Mesendoderm (in vitro differentiated cells): ENCODE measurements at regions not wholly inside any gene's neighbourhood (a gene's known extent, or its start where the extent isn't known, plus 50 kb on each side); places are given as distances from the start of the nearest gene placed in this dataset.

Experiments
- DNase-seq: peaks from one replicate; pipeline ENCODE4 v3.0.0; 2013
- H2AK5ac ChIP-seq: 2 replicates; pipeline ENCODE4 v1.6.1; 2013; ENCODE audit warnings: low read length, inconsistent platforms
- H2BK120ac ChIP-seq: 2 replicates; pipeline ENCODE4 v1.6.1; 2013; ENCODE audit warnings: low read depth, mild to moderate bottlenecking, low read length, moderate library complexity, mixed read lengths
- H2BK15ac ChIP-seq: replicated peaks from 2 replicates; pipeline ENCODE4 v1.6.1; 2013; ENCODE audit warnings: low read depth, mild to moderate bottlenecking, moderate library complexity
- H2BK5ac ChIP-seq: 2 replicates; pipeline ENCODE4 v1.6.1; 2013; ENCODE audit warnings: low read length, inconsistent platforms
- H3K18ac ChIP-seq: 2 replicates; pipeline ENCODE4 v1.6.1; 2013; ENCODE audit warnings: mild to moderate bottlenecking, low read length, mixed read lengths
- H3K23ac ChIP-seq: one replicate; pipeline ENCODE4 v1.6.1; 2013; ENCODE audit warnings: low read length
- H3K27ac ChIP-seq: 2 replicates; pipeline ENCODE4 v1.5.1; 2013; ENCODE audit warnings: low read depth, mild to moderate bottlenecking, inconsistent platforms, low read length, moderate library complexity
- H3K27me3 ChIP-seq: 2 replicates; pipeline ENCODE4 v1.6.1; 2013; ENCODE audit warnings: low read length, control low read depth, mild to moderate bottlenecking, inconsistent platforms; ENCODE audit not compliant: insufficient read depth, poor library complexity
- H3K36me3 ChIP-seq: 2 replicates; pipeline ENCODE4 v1.6.1; 2013; ENCODE audit warnings: low read length, inconsistent platforms; ENCODE audit not compliant: control insufficient read depth, insufficient read depth
- H3K4ac ChIP-seq: one replicate; pipeline ENCODE4 v1.6.1; 2013; ENCODE audit warnings: low read depth, mild to moderate bottlenecking, low read length, moderate library complexity
- H3K4me1 ChIP-seq: 2 replicates; pipeline ENCODE4 v1.6.1; 2013; ENCODE audit warnings: low read depth, low read length, inconsistent platforms; ENCODE audit not compliant: control insufficient read depth
- H3K4me2 ChIP-seq: 2 replicates; pipeline ENCODE4 v1.6.1; 2013; ENCODE audit warnings: low read length
- H3K4me3 ChIP-seq: 2 replicates; pipeline ENCODE4 v1.5.1; 2013; ENCODE audit warnings: mild to moderate bottlenecking, low read length
- H3K56ac ChIP-seq: one replicate; pipeline ENCODE4 v1.6.1; 2013; ENCODE audit warnings: low read length
- H3K79me1 ChIP-seq: 2 replicates; pipeline ENCODE4 v1.6.1; 2013; ENCODE audit warnings: low read length, inconsistent platforms
- H3K79me2 ChIP-seq: 2 replicates; pipeline ENCODE4 v1.6.1; 2013; ENCODE audit warnings: mild to moderate bottlenecking, low read length; ENCODE audit not compliant: control insufficient read depth, insufficient read depth
- H3K9ac ChIP-seq: 2 replicates; pipeline ENCODE4 v1.6.1; 2013; ENCODE audit warnings: low read length, inconsistent platforms
- H4K5ac ChIP-seq: one replicate; pipeline ENCODE4 v1.6.1; 2013; ENCODE audit warnings: low read length
- H4K8ac ChIP-seq: one replicate; pipeline ENCODE4 v1.6.1; 2013; ENCODE audit warnings: low read depth, mild to moderate bottlenecking, control low read depth, low read length, moderate library complexity
- WGBS: extraction: QIAGEN DNeasy Blood & Tissue Kit; methylation state at CpG from one replicate; pipeline ENCODE4 v1.1.7; 2013; ENCODE audit warnings: low lambda C conversion rate, missing lambda C conversion rate; ENCODE audit not compliant: insufficient coverage; ENCODE audit errors: extremely low coverage; 5-methylcytosine and 5-hydroxymethylcytosine counted together

DNA sequence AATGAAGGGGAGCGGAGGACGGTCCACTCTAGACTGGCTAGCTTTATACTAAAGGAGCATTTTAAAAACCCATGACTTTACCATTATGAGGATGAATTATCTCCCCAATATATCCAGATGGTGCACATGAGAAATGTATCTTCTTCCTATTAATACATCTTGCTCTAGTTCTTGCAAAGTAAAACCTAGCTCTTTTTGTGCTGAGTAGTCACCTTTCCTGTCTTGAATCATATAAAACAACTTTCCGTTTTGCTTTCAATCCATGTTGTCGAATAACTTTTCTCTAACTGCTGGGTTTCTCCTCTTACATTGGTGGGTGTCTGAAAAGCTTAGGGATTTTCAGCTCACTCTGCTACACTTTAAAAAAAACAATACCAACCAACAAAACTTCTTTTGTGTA, 96.3 kb upstream of the TAC1 start:
- Histone ChIP-seq H3K18ac (no peak overlapping the region), H3K56ac (no peak overlapping the region), H3K27ac (no peak overlapping the region), H2BK120ac (no peak overlapping the region), H3K27me3 (no peaks in the 10 kb centered on the region), H3K23ac (no peak overlapping the region), H3K4me2 (no peak overlapping the region), H3K4me3 (no peak overlapping the region), H3K4ac (no peak overlapping the region), H2BK5ac (no peak overlapping the region), H4K8ac (no peak overlapping the region), H3K9ac (no peak overlapping the region), H2AK5ac (no peak overlapping the region), H2BK15ac (no peak overlapping the region), H4K5ac (no peak overlapping the region), H3K79me1 (no peaks in the 10 kb centered on the region), H3K4me1 (no peaks in the 10 kb centered on the region), H3K36me3 (no peaks in the 10 kb centered on the region), H3K79me2 (no peaks in the 10 kb centered on the region)
- no CpG with 5 or more reads among the region's 4 CpGs for WGBS
- no peak for DNase-seq

DNA sequence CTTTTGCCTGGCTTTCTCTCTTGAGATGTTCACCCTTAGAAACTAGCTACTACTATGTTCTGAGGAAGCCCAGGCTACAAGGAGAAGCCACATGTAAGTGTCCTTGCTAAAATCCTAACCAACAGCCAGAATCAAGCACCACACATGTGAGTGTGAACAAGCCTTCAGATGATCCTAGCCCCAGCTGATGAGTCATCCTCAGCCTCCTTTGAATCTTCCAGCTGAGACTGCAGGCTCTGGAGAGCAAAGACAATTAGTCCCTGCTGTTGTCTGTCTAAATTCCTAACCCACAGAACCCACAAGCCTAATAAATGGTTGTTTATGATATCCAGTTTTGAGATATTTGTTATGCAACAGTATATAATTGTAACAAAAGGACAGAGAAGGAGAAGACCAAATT, 92.8 kb upstream of the TAC1 start:
- no peak overlapping the region for H2BK15ac ChIP-seq
- no peaks in the 10 kb centered on the region for H3K36me3 ChIP-seq

DNA sequence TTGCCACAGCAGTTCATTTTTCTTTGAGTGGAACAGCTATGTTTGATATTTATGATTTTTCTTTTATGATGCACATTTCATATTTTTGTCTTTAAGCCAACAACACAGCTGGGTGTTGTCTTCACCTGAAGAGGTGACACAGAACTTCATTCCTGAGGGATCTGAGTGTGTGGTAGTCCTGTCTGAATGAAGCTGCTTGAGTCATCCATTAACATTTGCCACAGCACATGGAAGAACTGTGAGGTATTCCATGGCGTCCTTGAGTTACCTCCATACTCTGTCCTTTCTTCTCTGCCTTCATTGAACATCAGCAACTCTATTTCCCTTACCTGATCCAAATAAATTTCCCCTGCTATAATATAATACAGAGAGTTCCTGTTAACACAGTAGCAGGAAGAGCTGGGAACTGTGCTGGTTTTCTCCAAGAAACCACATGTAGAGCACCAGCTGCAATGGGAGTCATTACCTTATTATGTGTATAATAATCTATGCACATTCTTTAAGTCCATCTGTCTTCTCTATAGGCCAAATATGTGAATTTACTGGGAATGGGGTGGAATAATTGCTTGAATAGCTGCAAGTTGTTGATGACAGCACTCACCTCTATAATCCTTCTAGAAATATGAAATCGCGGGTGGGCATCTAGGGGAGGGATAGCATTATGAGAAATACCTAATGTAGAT, 72.4 kb upstream of the TAC1 start:
- WGBS: no CpG with 5 or more reads among the region's 3 CpGs
- Histone ChIP-seq H2BK120ac (no peak overlapping the region), H2BK5ac (no peak overlapping the region), H3K79me2 (no peaks in the 10 kb centered on the region), H2BK15ac (no peak overlapping the region), H3K36me3 (no peaks in the 10 kb centered on the region), H3K4me3 (no peak overlapping the region), H4K8ac (no peak overlapping the region), H3K27ac (no peak overlapping the region), H3K4me2 (no peak overlapping the region), H3K79me1 (no peaks in the 10 kb centered on the region), H4K5ac (no peak overlapping the region), H3K23ac (no peak overlapping the region), H3K9ac (no peak overlapping the region), H3K56ac (no peak overlapping the region), H3K27me3 (no peaks in the 10 kb centered on the region), H2AK5ac (no peak overlapping the region), H3K4me1 (no peaks in the 10 kb centered on the region), H3K4ac (no peak overlapping the region), H3K18ac (no peak overlapping the region)
- no peak for DNase-seq

More for the DNA sequence above, 92.8 kb upstream of the TAC1 start:
- Histone ChIP-seq H3K27ac (no peak overlapping the region), H3K79me1 (no peaks in the 10 kb centered on the region), H2BK5ac (no peak overlapping the region), H3K9ac (no peak overlapping the region), H3K27me3 (no peaks in the 10 kb centered on the region), H3K4me2 (no peak overlapping the region), H3K4me1 (no peaks in the 10 kb centered on the region), H3K4ac (no peak overlapping the region), H3K23ac (no peak overlapping the region), H4K5ac (no peak overlapping the region), H2BK120ac (no peak overlapping the region), H2AK5ac (no peak overlapping the region), H3K56ac (no peak overlapping the region), H3K18ac (no peak overlapping the region), H4K8ac (no peak overlapping the region), H3K79me2 (no peaks in the 10 kb centered on the region), H3K4me3 (no peak overlapping the region)
- DNase-seq: peak; percentile 75

DNA sequence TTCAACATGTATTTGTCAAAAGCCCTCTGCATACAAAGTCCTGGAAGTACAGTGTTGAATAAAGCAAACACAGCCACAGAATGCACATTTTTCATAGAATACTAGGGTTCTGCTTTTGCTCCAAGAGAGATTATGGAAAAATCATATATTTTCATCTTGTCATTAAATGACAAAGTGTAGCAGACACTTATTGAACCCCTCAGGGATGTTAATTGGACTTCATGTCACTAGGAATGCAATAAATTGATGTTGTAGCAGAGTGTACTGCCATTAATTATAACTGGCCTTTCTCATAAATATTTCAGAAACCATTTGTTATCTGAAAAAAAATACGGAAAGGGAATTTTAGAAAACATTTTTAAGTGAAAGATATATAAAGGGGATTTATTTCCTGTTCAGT, 64.5 kb upstream of the TAC1 start:
- no peak overlapping the region for H3K27ac ChIP-seq
- no peaks in the 10 kb centered on the region for H3K79me2 ChIP-seq
- no peak overlapping the region for H2AK5ac ChIP-seq
- no peak overlapping the region for H4K5ac ChIP-seq
- no peak overlapping the region for H4K8ac ChIP-seq
- H2BK15ac ChIP-seq: no peak overlapping the region
- no peak for DNase-seq
- H3K4me2 ChIP-seq: no peak overlapping the region
- no peaks in the 10 kb centered on the region for H3K36me3 ChIP-seq
- H3K18ac ChIP-seq: no peak overlapping the region
- H3K56ac ChIP-seq: no peak overlapping the region
- H3K23ac ChIP-seq: no peak overlapping the region
- no peak overlapping the region for H3K9ac ChIP-seq
- no peaks in the 10 kb centered on the region for H3K4me1 ChIP-seq
- no peak overlapping the region for H2BK120ac ChIP-seq
- H3K27me3 ChIP-seq: no peaks in the 10 kb centered on the region
- no CpG with 5 or more reads among the region's 1 CpG for WGBS
- no peak overlapping the region for H3K4ac ChIP-seq
- H3K79me1 ChIP-seq: no peaks in the 10 kb centered on the region
- H2BK5ac ChIP-seq: no peak overlapping the region
- no peak overlapping the region for H3K4me3 ChIP-seq

DNA sequence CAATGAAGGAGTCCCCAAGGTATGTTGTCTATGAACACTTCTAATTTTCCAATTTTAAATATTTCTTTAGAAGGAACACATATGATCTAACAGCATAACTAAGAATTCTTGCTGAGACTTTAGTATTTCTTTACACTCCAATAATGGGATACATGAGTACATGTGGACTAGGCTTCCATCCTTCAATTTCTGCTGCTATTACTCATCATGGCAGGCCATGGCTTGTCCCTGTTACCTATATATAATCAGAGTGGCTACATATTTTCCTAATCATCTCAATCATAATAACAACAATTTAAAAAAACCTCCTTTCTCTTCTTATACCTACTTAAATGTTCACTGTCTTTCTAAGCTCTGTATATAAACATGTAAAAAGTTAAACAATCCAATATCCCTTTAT, 60.3 kb upstream of the TAC1 start:
- no peaks in the 10 kb centered on the region for H3K79me1 ChIP-seq
- no peak overlapping the region for H3K9ac ChIP-seq
- H2AK5ac ChIP-seq: no peak overlapping the region
- H2BK15ac ChIP-seq: no peak overlapping the region
- H3K79me2 ChIP-seq: no peaks in the 10 kb centered on the region
- H3K4me2 ChIP-seq: no peak overlapping the region
- H4K5ac ChIP-seq: no peak overlapping the region
- no peak overlapping the region for H2BK5ac ChIP-seq
- H3K23ac ChIP-seq: no peak overlapping the region
- no peak overlapping the region for H3K56ac ChIP-seq
- H3K18ac ChIP-seq: no peak overlapping the region
- H3K4ac ChIP-seq: no peak overlapping the region
- no peak overlapping the region for H2BK120ac ChIP-seq
- H3K4me1 ChIP-seq: no peaks in the 10 kb centered on the region
- H3K36me3 ChIP-seq: no peaks in the 10 kb centered on the region
- no peak overlapping the region for H3K27ac ChIP-seq
- no peak overlapping the region for H3K4me3 ChIP-seq
- no peaks in the 10 kb centered on the region for H3K27me3 ChIP-seq
- no peak for DNase-seq
- H4K8ac ChIP-seq: no peak overlapping the region

DNA sequence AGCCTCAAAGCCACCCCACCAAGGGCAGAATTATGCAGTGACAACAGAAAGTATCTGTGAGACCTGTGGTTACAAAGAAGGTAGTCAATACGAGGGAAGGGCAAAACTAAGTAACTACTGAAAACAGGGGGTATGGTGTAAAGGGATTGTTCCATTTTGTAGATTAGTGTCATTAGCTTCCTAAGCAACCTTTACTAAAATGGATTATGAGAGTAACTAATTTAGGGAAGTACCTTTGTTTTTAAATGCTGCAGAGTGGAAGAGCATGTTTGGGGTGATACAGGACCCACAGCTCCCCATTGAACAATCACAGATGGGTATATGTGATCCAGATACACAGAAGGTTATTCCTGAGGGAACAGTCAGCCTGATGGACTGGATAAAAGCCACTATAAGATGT, 51.3 kb upstream of the TAC1 start:
- Histone ChIP-seq H3K36me3 (no peaks in the 10 kb centered on the region), H3K23ac (no peak overlapping the region)

More for the DNA sequence above, 51.3 kb upstream of the TAC1 start:
- no peak overlapping the region for H4K8ac ChIP-seq
- no peak overlapping the region for H3K4me3 ChIP-seq
- no peak for DNase-seq
- H3K18ac ChIP-seq: no peak overlapping the region
- WGBS: no CpG with 5 or more reads among the region's 1 CpG
- H3K27me3 ChIP-seq: no peaks in the 10 kb centered on the region
- no peaks in the 10 kb centered on the region for H3K79me2 ChIP-seq
- no peaks in the 10 kb centered on the region for H3K4me1 ChIP-seq
- no peaks in the 10 kb centered on the region for H3K79me1 ChIP-seq
- H3K4me2 ChIP-seq: no peak overlapping the region
- no peak overlapping the region for H2BK120ac ChIP-seq
- no peak overlapping the region for H2BK5ac ChIP-seq
- H2AK5ac ChIP-seq: no peak overlapping the region
- no peak overlapping the region for H3K4ac ChIP-seq
- no peak overlapping the region for H3K9ac ChIP-seq
- H3K27ac ChIP-seq: no peak overlapping the region
- H2BK15ac ChIP-seq: no peak overlapping the region
- no peak overlapping the region for H3K56ac ChIP-seq
- H4K5ac ChIP-seq: no peak overlapping the region
